Peyer's patch (tissue), 4 donors: ENCODE measurements at regions not wholly inside any gene's neighbourhood (a gene's known extent, or its start where the extent isn't known, plus 50 kb on each side); places are given as distances from the start of the nearest gene placed in this dataset.

Source experiments
- POLR2A ChIP-seq, 2 donors: fragments of 450-650 bp; IDR thresholded peaks; one replicate each; pipeline ENCODE4 v1.5.1; 2017; ENCODE audit warnings: antibody characterized with exemption in 2 of 2, mild to moderate bottlenecking in 2 of 2, moderate library complexity in 2 of 2
- TF ChIP-seq, protein P1 (sequence below), 6 experiments: fragments of 450-650 bp in 4 of 6; fragments of 200-600 bp in 2 of 6; sonication (generic) in 1 of 6; IDR thresholded peaks; one replicate each; pipeline ENCODE4 v1.5.1; 2017 to 2019; ENCODE audit warnings: antibody characterized with exemption in 6 of 6, mild to moderate bottlenecking in 3 of 6, moderate library complexity in 1 of 6

DNA sequence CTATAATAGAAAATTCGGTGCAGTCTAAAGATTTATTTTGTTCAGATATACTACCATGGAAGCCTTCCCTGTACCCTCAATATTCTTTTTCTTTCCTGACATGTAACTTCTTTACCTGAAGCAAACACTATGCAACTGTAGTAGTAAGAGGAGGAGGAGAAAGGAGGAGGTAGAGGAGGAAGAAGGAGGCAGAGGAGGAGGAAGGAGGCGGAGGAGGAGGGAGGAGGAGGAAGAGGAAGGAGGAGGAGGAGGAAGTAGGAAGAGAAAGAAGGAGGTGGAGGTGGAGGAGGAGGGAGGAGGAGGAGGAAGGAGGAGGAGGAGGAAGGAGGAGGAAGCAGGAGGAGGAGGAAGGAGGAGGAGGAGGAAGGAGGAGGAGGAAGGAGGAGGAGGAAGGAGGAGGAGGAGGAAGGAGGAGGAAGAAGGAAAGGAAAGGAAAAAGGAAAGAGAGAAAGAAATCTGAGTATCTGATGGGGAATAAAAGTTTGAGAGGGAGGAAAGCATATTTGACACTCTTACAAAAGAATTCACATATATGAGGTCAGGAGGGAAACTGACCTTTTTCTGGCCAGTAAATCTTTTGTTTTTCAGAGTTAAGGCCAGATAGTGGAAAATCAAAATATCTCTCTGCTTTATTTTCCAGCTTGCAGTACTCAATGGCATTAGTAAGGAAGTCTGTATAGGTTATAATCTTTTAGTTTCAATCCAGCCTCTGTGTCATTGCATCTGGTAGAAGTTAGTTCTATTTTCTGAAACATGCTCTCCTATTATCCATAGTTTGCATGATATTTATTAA, 114.5 kb upstream of the LPAR1 start:
- no peak for TF ChIP-seq POLR2A (IDR thresholded peaks at IDR 0.05)
- TF ChIP-seq, protein P1, sequence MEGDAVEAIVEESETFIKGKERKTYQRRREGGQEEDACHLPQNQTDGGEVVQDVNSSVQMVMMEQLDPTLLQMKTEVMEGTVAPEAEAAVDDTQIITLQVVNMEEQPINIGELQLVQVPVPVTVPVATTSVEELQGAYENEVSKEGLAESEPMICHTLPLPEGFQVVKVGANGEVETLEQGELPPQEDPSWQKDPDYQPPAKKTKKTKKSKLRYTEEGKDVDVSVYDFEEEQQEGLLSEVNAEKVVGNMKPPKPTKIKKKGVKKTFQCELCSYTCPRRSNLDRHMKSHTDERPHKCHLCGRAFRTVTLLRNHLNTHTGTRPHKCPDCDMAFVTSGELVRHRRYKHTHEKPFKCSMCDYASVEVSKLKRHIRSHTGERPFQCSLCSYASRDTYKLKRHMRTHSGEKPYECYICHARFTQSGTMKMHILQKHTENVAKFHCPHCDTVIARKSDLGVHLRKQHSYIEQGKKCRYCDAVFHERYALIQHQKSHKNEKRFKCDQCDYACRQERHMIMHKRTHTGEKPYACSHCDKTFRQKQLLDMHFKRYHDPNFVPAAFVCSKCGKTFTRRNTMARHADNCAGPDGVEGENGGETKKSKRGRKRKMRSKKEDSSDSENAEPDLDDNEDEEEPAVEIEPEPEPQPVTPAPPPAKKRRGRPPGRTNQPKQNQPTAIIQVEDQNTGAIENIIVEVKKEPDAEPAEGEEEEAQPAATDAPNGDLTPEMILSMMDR (IDR thresholded peaks at IDR 0.05), result no peak
